NCI-H2227 (cell line): ENCODE measurements at regions not wholly inside any gene's neighbourhood (a gene's known extent, or its start where the extent isn't known, plus 50 kb on each side); places are given as distances from the start of the nearest gene placed in this dataset.
A peak's percentile ranks its signal among the peaks of the same experiment; 100 is the strongest.
"Not testable (repeated sequence)": the region's sequence is repeated elsewhere in the genome, so short reads cannot be mapped to it uniquely, and the experiment has no call there.

Experiments
- DNase-seq: peaks from one replicate; lab custom pipeline; 2025; ENCODE audit not compliant: unreplicated experiment; lab: John Stamatoyannopoulos, UW

- no peak for DNase-seq
Measured at GRCh38 chr4:3636646-3637320, 104.6 kb upstream of the LRPAP1 start.

DNA sequence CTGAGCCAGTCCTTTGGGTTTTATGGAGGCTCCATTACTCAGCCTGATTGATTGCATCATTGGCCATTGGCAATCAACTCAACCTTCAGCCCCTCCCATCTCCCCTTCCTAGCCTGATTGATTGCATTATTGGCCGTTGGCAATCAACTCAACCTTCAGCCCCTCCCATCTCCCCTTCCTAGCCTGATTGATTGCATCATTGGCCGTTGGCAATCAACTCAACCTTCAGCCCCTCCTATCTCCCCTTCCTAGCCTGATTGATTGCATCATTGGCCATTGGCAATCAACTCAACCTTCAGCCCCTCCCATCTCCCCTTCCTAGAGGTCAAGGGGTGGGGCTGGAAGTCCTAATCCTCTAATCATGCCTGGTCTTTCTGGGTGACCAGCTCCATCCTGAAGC lies 103.8 kb upstream of the LRPAP1 start:
- DNase-seq = not testable (repeated sequence)

DNA sequence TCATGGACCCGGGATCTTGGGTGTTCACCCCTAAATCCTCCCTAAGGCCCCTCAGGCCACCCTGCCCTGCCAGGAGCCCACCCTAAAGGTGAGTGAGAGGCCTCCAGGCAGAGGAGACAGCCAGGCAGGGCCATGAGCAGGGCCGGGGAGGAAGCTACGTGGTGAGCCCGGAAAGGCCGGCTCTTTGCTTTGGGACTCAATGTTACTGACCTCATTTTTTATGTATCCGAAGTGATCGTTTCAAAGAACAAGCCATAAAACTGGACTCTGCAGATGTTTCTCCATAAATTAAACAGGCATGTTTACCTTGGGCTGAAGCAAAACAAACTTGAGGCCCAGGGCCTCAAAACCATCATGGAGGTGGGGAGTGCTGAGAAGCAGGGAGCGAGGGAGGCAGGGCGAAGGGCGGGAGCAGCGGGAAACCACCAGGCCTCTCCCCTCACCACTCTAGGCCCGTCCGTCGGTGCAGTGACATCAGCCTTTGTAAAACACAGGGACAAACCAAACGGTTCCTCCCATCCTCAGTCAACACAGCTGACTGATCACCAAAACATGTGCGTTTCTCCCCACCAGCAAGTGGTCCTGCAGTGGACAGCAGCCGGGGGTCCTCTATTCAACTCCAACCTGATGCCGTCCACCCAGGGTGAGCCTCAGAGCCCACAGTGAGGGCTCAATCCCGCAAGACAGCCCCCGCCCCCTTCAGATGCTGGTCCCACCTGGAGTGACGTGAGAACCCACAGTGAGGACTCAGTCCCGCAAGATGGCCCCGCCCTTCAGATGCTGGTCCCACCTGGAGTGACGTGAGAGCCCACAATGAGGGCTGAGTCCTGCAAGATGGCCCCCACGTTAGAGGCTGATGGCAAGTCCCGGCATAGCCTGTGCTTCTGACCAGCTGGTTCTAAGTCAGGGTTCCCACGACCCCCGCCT lies 102.9 kb upstream of the LRPAP1 start:
- no peak for DNase-seq

DNA sequence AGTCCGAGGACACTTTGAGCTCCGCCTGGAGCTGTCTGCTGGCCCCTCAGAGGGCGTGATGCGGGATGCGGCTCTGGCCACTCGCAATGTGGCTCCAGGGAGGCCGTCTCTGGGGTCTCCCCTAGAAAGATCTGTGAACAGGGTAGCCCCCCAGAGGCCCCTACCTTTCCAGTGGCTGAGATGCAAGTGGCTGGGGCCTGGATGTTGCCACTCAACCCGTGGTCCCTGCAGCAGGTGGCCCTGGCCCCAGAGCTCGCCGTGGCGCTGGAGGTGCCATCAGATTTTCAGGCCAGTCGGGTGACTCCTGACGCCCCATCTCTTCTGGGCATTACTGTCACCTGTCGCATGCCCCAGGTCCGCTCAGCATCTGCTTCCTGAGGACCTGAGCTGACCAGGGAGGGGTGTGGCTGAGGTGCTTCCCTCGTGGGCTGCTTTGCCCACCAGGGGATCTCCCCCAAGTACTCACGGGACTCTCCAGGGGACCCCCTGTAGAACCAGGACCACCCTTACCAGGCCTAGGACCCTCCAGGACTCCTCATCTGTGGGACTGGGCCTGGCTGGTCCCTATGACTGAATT lies 102.1 kb upstream of the LRPAP1 start:
- DNase-seq = no peak

DNA sequence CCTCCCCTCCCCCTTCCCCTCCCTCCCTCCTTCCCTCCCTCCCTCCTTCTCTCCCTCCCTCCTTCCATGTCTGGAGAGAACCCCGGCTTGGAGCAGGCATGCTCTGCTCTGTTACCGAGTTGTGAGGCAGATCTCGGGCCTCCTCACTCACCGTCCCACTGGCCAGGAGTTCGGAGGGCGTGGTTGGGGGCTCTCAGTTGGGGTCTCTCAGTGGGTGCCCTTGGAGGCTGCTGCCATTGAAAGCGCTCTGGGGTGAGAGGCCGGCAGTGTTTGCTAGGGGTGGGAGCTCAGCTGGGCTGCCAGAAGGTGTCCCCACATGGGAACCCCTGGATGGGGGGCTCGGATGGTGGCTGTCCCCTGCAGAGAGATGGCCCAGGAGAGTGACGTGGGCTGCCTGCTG lies 101.1 kb upstream of the LRPAP1 start:
- not testable (repeated sequence) for DNase-seq

GRCh38 chr4:3632794-3633193 lies 100.6 kb upstream of the LRPAP1 start:
- not testable (repeated sequence) for DNase-seq

GRCh38 chr4:3631544-3632266 lies 99.5 kb upstream of the LRPAP1 start:
- DNase-seq = not testable (repeated sequence)

GRCh38 chr4:3630598-3631543 lies 98.6 kb upstream of the LRPAP1 start:
- DNase-seq = no peak

DNA sequence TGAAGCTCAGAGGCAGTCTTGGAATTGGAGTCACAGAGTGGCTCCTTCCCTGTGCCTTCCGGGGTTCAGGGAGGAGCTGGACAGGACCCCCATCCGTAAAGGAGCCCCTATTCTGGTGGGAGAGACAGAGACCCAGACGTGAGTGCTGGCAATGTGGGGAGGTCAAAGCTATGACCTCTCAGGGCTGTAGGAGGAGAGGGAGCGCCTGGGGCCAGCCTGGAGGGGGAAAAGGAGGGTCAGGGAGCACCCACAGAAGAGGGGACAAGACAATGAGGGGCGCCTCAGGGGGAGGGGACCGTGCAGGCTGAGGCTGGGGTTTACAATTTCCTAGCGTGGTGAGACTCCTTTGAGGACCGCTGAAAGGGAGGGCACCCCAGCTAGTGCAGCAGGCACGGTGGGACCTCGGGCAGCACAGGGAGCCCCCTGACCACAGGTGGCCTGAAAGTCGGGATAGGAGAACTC lies 97.9 kb upstream of the LRPAP1 start:
- no peak for DNase-seq

- no peak for DNase-seq
Measured at GRCh38 chr4:3629665-3630064, 97.4 kb upstream of the LRPAP1 start.

DNA sequence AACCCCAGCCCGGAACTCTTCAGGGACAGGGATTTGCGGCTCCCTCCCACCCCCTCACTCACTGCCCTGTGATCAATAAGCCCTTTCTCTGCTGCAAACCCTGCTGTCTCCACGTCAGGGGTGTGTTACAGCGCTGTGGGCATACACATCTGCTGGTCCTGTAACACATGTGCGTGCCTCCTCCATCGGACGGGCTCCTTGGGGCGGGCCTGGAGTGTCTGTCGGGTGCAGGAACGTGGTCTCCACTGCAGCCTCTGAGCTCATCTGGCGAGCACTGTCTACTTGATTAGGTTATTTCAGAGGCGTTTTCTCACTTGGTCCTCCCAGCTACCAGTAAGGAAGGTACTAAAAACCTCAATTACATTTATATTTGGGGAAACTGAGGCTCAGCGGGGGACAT lies 97.0 kb upstream of the LRPAP1 start:
- DNase-seq = not testable (repeated sequence)

- DNase-seq = no peak
Measured at GRCh38 chr4:3628868-3629175, 96.6 kb upstream of the LRPAP1 start.

DNA sequence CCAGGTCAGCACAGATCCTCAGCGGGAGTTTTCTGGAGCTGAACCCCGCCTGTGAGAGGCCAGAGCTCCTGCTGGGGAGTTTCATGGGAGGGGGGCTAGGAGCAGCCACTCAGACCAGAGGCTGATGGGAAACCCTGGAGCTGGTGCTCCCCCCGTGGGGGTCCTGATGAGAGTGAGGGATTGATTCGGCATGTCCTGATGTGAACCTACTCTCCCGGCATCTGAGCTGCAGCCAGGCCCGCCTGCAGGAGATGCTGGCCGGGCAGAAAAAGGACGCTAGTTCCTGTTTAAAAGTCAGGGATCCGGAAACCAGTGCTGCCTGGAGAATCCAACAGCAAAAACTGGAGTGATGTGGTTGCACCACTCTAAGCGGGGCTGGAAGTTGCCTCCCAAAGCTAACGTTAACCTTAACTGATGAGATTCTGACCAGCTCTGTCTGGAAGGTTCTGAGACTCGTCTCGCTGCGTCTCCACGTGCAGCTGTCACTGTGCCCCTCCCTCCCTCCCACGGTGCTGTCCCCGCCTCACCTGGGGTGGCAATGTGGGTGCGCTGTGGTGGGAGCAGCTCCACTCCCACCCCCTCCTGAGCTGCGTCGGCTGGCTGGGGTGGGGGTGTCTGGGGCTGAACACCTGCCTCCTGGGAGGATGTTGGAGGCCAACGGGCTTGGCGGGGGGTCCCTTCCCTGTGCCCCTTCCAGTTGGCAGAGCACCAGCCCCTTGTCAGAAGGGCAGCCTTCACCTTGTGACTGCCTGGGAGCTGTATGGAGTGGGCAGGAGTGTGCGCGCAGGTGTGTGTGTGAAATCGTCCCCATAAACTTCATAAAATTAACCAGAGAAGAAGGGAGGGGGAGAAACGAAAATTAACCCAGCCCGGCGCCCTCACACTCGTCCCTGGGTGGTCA lies 96.0 kb upstream of the LRPAP1 start:
- not testable (repeated sequence) for DNase-seq

DNA sequence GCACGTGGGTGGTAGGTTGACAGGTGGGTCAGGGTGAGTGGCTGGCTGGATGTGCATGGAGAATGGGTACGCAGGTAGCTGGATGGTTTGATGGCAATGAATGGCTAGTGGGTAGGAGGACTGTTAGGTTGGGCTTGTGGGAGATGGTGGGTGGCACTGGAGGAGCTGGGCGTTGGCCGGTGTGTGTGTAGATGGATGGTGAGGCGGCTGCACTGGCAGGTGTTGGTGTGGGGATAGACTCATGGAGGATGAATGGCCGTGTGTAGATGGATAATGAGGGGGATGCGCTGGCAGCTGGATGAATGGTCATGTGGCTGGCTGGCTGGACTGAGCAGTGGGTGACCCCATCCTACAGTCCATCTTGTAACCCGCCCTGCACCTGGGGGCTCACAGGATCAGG lies 95.2 kb upstream of the LRPAP1 start:
- not testable (repeated sequence) for DNase-seq

GRCh38 chr4:3626131-3626884 lies 94.1 kb upstream of the LRPAP1 start:
- not testable (repeated sequence) for DNase-seq

- DNase-seq = not testable (repeated sequence)
Measured at GRCh38 chr4:3625286-3625875, 93.2 kb upstream of the LRPAP1 start.

GRCh38 chr4:3623809-3624329 lies 91.6 kb upstream of the LRPAP1 start:
- DNase-seq = peak; percentile 14

DNA sequence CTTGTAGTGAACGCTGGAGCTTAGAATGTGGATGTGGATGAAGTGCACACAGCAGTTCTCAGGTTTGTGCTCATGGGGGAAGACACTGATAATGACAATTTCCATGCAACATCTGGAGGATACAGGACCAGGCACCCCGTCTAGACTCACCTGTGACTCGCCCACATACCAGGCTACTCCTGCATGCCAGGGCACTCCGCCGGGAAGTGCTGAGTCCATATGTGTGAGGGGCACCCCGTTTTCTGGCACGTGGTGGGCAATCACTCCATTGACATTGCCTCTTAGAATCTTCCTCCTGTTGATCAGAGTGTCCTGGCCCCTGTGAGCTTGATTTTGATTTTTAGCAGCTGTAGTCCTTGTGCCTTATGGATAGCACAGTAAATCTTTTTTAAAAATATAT lies 90.9 kb upstream of the LRPAP1 start:
- no peak for DNase-seq
